OCI-LY3 (cell line): ENCODE measurements at regions not wholly inside any gene's neighbourhood (a gene's known extent, or its start where the extent isn't known, plus 50 kb on each side); places are given as distances from the start of the nearest gene placed in this dataset.

Experiments
- H2AFZ ChIP-seq: fragments of 200-600, 300-600 bp; shearing (Covaris generic); 2 replicates; pipeline ENCODE4 v1.6.0; 2014; ENCODE audit warnings: antibody characterized with exemption, low read depth, low read length
- H3K27ac ChIP-seq: fragments of 200-600, 300-600 bp; sonication (generic); 2 replicates; pipeline ENCODE4 v1.5.1; 2014; ENCODE audit warnings: mild to moderate bottlenecking, low read length, moderate library complexity, mixed read lengths
- H3K27me3 ChIP-seq: fragments of 200-600, 300-600 bp; sonication (generic); 2 replicates; pipeline ENCODE4 v1.6.1; 2014; ENCODE audit warnings: low read depth, low read length, mixed read lengths
- H3K36me3 ChIP-seq: fragments of 200-600, 300-600 bp; sonication (generic); replicated peaks from 2 replicates; pipeline ENCODE3; 2014; ENCODE audit warnings: low read depth, low read length, mixed read lengths
- H3K4me1 ChIP-seq: fragments of 300-600, 200-600 bp; sonication (generic); 2 replicates; pipeline ENCODE4 v1.6.1; 2014; ENCODE audit warnings: low read length, mixed read lengths
- H3K4me2 ChIP-seq: fragments of 200-600, 300-600 bp; sonication (generic); 2 replicates; pipeline ENCODE4 v1.6.1; 2014; ENCODE audit warnings: low read length, mixed read lengths
- H3K4me3 ChIP-seq: fragments of 300-600, 200-600 bp; sonication (generic); 2 replicates; pipeline ENCODE4 v1.5.1; 2014; ENCODE audit warnings: antibody characterized with exemption, mild to moderate bottlenecking, low read length, moderate library complexity
- H3K79me2 ChIP-seq: fragments of 300-600, 200-600 bp; shearing (Covaris generic); 2 replicates; pipeline ENCODE4 v1.6.1; 2014; ENCODE audit warnings: mild to moderate bottlenecking, low read length, mixed read lengths
- H3K9ac ChIP-seq: fragments of 300-600, 200-600 bp; shearing (Covaris generic); 2 replicates; pipeline ENCODE4 v1.6.0; 2014; ENCODE audit warnings: mild to moderate bottlenecking, low read length, moderate library complexity
- H3K9me3 ChIP-seq: fragments of 200-600, 300-600 bp; shearing (Covaris generic); 2 replicates; pipeline ENCODE4 v1.6.1; 2014; ENCODE audit warnings: low read length, mixed read lengths; ENCODE audit not compliant: insufficient read depth
- H4K20me1 ChIP-seq: fragments of 200-600, 300-600 bp; sonication (generic); 2 replicates; pipeline ENCODE4 v1.6.1; 2016; ENCODE audit warnings: low read length, mixed read lengths; ENCODE audit not compliant: insufficient read depth
- CTCF ChIP-seq: fragments of 200-600, 300-600 bp; sonication (generic); IDR thresholded peaks from 2 replicates; pipeline ENCODE4 v1.5.1; 2014; ENCODE audit warnings: antibody characterized with exemption, low read length, low read depth
- EZH2phosphoT487 ChIP-seq: fragments of 200-600 bp; shearing (Covaris generic); IDR thresholded peaks from 2 replicates; pipeline ENCODE4 v1.6.1; 2018; ENCODE audit warnings: antibody characterized with exemption, mixed run types, low read depth

DNA sequence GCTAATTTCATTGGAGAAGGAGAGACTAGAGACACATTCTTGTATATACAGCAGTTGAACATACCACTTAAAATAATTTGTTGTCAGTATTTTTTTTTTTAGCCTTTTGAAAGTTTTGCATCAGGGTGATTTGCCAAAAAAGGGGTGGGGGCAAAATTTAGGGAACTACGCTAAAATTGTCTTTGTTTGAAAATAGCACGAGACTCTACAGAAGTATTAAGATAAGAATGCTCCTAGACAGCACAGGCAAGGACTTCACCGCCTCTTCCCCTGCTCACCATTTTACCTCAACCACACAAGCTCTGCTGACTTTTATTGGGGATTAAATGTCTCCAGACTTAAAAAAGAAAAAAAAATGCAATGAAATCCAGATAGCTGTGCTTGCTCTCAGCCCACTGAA lies 236.1 kb upstream of the USP25 start:
- Histone ChIP-seq H3K79me2 (no peaks in the 10 kb centered on the region), H4K20me1 (no peaks in the 10 kb centered on the region), H3K4me1 (peaks cover 5% of the 10 kb centered on the region; the same call in 1 of the 2 replicates), H3K4me3 (no peak overlapping the region), H3K27me3 (no peaks in the 10 kb centered on the region), H3K9me3 (no peaks in the 10 kb centered on the region), H3K36me3 (no peaks in the 10 kb centered on the region), H3K27ac (no peak overlapping the region), H3K4me2 (no peak overlapping the region), H2AFZ (no peak overlapping the region), H3K9ac (no peak overlapping the region)
- TF ChIP-seq CTCF: no peak
- TF ChIP-seq EZH2phosphoT487: no peak

GRCh38 chr21:15494481-15494880 lies 235.3 kb upstream of the USP25 start:
- Histone ChIP-seq H3K9ac (no peak overlapping the region), H3K9me3 (no peaks in the 10 kb centered on the region), H3K79me2 (no peaks in the 10 kb centered on the region), H3K4me3 (no peak overlapping the region), H2AFZ (no peak overlapping the region), H3K4me1 (peaks cover 5% of the 10 kb centered on the region; the same call in 1 of the 2 replicates), H3K27me3 (no peaks in the 10 kb centered on the region), H3K27ac (no peak overlapping the region), H3K36me3 (no peaks in the 10 kb centered on the region), H3K4me2 (no peak overlapping the region), H4K20me1 (no peaks in the 10 kb centered on the region)
- no peak for TF ChIP-seq CTCF
- TF ChIP-seq EZH2phosphoT487: no peak

DNA sequence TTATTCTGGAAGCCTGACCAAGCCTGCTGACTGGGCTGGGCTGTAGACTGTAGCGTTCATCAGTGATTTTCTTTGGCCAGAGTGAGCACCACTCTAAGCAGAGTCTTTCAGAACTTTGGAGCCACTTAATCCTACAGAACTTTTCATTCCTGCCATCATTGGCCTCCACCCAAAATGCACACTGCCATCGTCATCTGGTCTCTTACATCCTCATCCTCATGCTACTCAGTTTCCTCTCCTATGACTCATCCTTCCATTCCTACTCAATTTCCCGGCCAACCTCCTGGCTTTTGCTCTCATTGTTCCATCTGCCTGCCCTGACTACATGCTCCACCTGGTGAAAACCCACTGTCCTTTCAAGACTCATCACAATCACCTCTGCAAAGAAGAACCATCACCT lies 233.8 kb upstream of the USP25 start:
- TF ChIP-seq CTCF (no peak), EZH2phosphoT487 (no peak)
- no peaks in the 10 kb centered on the region for H3K27me3 ChIP-seq
- H3K79me2 ChIP-seq: no peaks in the 10 kb centered on the region
- H3K4me1 ChIP-seq: peaks cover 9% of the 10 kb centered on the region
- no peaks in the 10 kb centered on the region for H3K36me3 ChIP-seq
- no peak overlapping the region for H3K27ac ChIP-seq
- H2AFZ ChIP-seq: no peak overlapping the region
- H4K20me1 ChIP-seq: no peaks in the 10 kb centered on the region
- H3K9ac ChIP-seq: no peak overlapping the region
- no peak overlapping the region for H3K4me2 ChIP-seq
- H3K9me3 ChIP-seq: no peaks in the 10 kb centered on the region
- H3K4me3 ChIP-seq: no peak overlapping the region

GRCh38 chr21:15496911-15497310 lies 232.9 kb upstream of the USP25 start:
- Histone ChIP-seq H3K9me3 (no peaks in the 10 kb centered on the region), H3K27me3 (no peaks in the 10 kb centered on the region), H3K36me3 (no peaks in the 10 kb centered on the region), H3K9ac (no peak overlapping the region), H4K20me1 (no peaks in the 10 kb centered on the region), H3K4me2 (no peak overlapping the region), H3K27ac (no peak overlapping the region), H3K4me3 (no peak overlapping the region), H3K79me2 (no peaks in the 10 kb centered on the region), H2AFZ (no peak overlapping the region), H3K4me1 (peaks cover 11% of the 10 kb centered on the region)
- no peak for TF ChIP-seq CTCF
- no peak for TF ChIP-seq EZH2phosphoT487
